Neuronal stem cell (in vitro differentiated cells): ENCODE measurements at regions not wholly inside any gene's neighbourhood (a gene's known extent, or its start where the extent isn't known, plus 50 kb on each side); places are given as distances from the start of the nearest gene placed in this dataset.

Source experiments
- DNase-seq: peaks from one replicate; pipeline ENCODE4 v3.0.0-alpha.2; 2013; ENCODE audit warnings: low spot score
- H2AFZ ChIP-seq: one replicate; pipeline ENCODE4 v1.6.1; 2013; ENCODE audit warnings: mild to moderate bottlenecking, low read length, inconsistent platforms
- H2AK5ac ChIP-seq: 2 replicates; pipeline ENCODE4 v1.6.1; 2013; ENCODE audit warnings: low read depth, mild to moderate bottlenecking, inconsistent platforms, low read length, moderate library complexity, mixed read lengths
- H2BK120ac ChIP-seq: 2 replicates; pipeline ENCODE4 v1.6.1; 2013; ENCODE audit warnings: low read depth, mild to moderate bottlenecking, inconsistent platforms, low read length, moderate library complexity, mixed read lengths
- H2BK12ac ChIP-seq: one replicate; pipeline ENCODE4 v1.6.1; 2013; ENCODE audit warnings: low read length, inconsistent platforms
- H2BK15ac ChIP-seq: 2 replicates; pipeline ENCODE4 v1.6.1; 2013; ENCODE audit warnings: mild to moderate bottlenecking, low read length, inconsistent platforms, mixed read lengths
- H2BK5ac ChIP-seq: one replicate; pipeline ENCODE4 v1.6.1; 2013; ENCODE audit warnings: inconsistent platforms, mild to moderate bottlenecking, low read length, moderate library complexity
- H3K14ac ChIP-seq: one replicate; pipeline ENCODE4 v1.6.1; 2013; ENCODE audit warnings: low read length, inconsistent platforms
- H3K18ac ChIP-seq: 2 replicates; pipeline ENCODE4 v1.6.1; 2013; ENCODE audit warnings: low read length, inconsistent platforms
- H3K23ac ChIP-seq: 2 replicates; pipeline ENCODE4 v1.6.1; 2013; ENCODE audit warnings: low read depth, mild to moderate bottlenecking, mixed read lengths, low read length, inconsistent platforms; ENCODE audit not compliant: poor library complexity
- H3K27ac ChIP-seq: replicated peaks from 3 replicates; pipeline ENCODE4 v1.5.1; 2013; ENCODE audit warnings: low read length, inconsistent platforms
- H3K27me3 ChIP-seq, 3 experiments: 2 replicates each; pipeline ENCODE4 v1.6.1; 2013; ENCODE audit warnings: low read length in 3 of 3, mild to moderate bottlenecking in 2 of 3, inconsistent platforms in 1 of 3, low read depth in 1 of 3, mixed read lengths in 1 of 3, moderate library complexity in 1 of 3; ENCODE audit not compliant: control insufficient read depth in 3 of 3, insufficient read depth in 3 of 3
- H3K36me3 ChIP-seq, 2 donors: replicated peaks in 1 of 2; 2 replicates each; pipeline ENCODE4 v1.6.1; 2013; ENCODE audit warnings: low read length in 2 of 2; ENCODE audit not compliant: control insufficient read depth in 2 of 2, insufficient read depth in 2 of 2
- H3K4ac ChIP-seq: 2 replicates; pipeline ENCODE4 v1.6.1; 2013; ENCODE audit warnings: inconsistent platforms, mild to moderate bottlenecking, low read length, moderate library complexity
- H3K4me1 ChIP-seq, 2 donors: 1 replicate in 1 of 2; 2 replicates in 1 of 2; pipeline ENCODE4 v1.6.1; 2013; ENCODE audit warnings: low read length in 2 of 2, low read depth in 1 of 2; ENCODE audit not compliant: control insufficient read depth in 2 of 2, insufficient read depth in 1 of 2
- H3K4me2 ChIP-seq: one replicate; pipeline ENCODE4 v1.6.1; 2013; ENCODE audit warnings: mild to moderate bottlenecking, low read length, inconsistent platforms; ENCODE audit not compliant: insufficient read depth, poor library complexity, severe bottlenecking
- H3K4me3 ChIP-seq, 2 donors: 2 replicates each; pipeline ENCODE4 v1.5.1; 2013; ENCODE audit warnings: low read length in 2 of 2, mild to moderate bottlenecking in 2 of 2, inconsistent platforms in 1 of 2, moderate library complexity in 1 of 2
- H3K79me1 ChIP-seq: one replicate; pipeline ENCODE4 v1.6.1; 2013; ENCODE audit warnings: low read depth, mild to moderate bottlenecking, inconsistent platforms, low read length, moderate library complexity
- H3K9ac ChIP-seq: one replicate; pipeline ENCODE4 v1.6.1; 2013; ENCODE audit warnings: mild to moderate bottlenecking, low read depth, low read length, inconsistent platforms; ENCODE audit not compliant: poor library complexity
- H3K9me3 ChIP-seq, 2 donors: replicated peaks in 1 of 2; 2 replicates each; pipeline versions ENCODE3 to v1.6.1; 2013; ENCODE audit warnings: low read length in 2 of 2, mild to moderate bottlenecking in 2 of 2, inconsistent platforms in 1 of 2, low read depth in 1 of 2, mixed read lengths in 1 of 2, moderate library complexity in 1 of 2; ENCODE audit not compliant: control insufficient read depth in 2 of 2, insufficient read depth in 1 of 2
- H4K8ac ChIP-seq: one replicate; pipeline ENCODE4 v1.6.1; 2013; ENCODE audit warnings: low read depth, mild to moderate bottlenecking, inconsistent platforms, low read length, moderate library complexity
- H4K91ac ChIP-seq: one replicate; pipeline ENCODE4 v1.6.1; 2013; ENCODE audit warnings: low read length, low read depth, mild to moderate bottlenecking, inconsistent platforms; ENCODE audit not compliant: poor library complexity
- WGBS, 2 donors: extraction: QIAGEN DNeasy Blood & Tissue Kit; methylation state at CpG; one replicate each; pipeline ENCODE4 v1.1.7; 2013; ENCODE audit warnings: missing lambda C conversion rate in 2 of 2, mixed read lengths in 1 of 2; ENCODE audit not compliant: insufficient read length in 2 of 2, insufficient replicate concordance in 1 of 2; ENCODE audit errors: extremely low coverage in 2 of 2; 5-methylcytosine and 5-hydroxymethylcytosine counted together

DNA sequence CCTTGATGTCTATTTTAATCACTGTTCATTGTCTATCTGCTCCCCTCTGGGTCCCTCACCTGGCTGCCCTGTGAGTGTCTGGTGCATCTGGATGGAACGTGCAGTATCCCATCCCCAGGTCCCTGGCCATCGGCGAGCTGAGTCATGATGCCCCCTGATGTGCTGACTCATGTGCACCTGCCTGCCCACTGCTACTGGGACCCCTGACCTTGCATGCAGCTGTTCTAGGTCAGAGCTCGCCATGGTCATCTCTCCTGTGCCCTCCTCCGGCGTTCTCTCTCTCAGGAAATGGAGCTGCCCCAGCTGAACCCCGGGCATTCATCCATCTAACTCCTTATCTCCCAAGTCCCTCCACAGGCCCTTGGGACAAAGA lies 516.2 kb upstream of the HS6ST1 start:
- Histone ChIP-seq H3K9ac (no peak overlapping the region), H3K36me3 (no peaks in the 10 kb centered on the region), H2AK5ac (no peak overlapping the region), H3K4me2 (no peak overlapping the region), H3K27me3 (peaks cover 0 to 3% (median 0%) of the 10 kb centered on the region in 3 experiments), H2AFZ (no peak overlapping the region), H3K4ac (no peak overlapping the region), H3K9me3 (no peaks in the 10 kb centered on the region), H2BK12ac (no peak overlapping the region), H3K4me3 (no peak overlapping the region), H3K79me1 (no peaks in the 10 kb centered on the region), H3K4me1 (peaks cover 0 to 3% of the 10 kb centered on the region in 2 donors), H3K18ac (no peak overlapping the region), H2BK120ac (no peak overlapping the region), H2BK5ac (no peak overlapping the region), H3K27ac (no peak overlapping the region), H3K14ac (no peak overlapping the region), H2BK15ac (no peak overlapping the region), H4K91ac (no peak overlapping the region), H3K23ac (no peak overlapping the region), H4K8ac (no peak overlapping the region)
- DNase-seq = no peak
- no CpG with 5 or more reads among the region's 7 CpGs for WGBS, 2 donors

DNA sequence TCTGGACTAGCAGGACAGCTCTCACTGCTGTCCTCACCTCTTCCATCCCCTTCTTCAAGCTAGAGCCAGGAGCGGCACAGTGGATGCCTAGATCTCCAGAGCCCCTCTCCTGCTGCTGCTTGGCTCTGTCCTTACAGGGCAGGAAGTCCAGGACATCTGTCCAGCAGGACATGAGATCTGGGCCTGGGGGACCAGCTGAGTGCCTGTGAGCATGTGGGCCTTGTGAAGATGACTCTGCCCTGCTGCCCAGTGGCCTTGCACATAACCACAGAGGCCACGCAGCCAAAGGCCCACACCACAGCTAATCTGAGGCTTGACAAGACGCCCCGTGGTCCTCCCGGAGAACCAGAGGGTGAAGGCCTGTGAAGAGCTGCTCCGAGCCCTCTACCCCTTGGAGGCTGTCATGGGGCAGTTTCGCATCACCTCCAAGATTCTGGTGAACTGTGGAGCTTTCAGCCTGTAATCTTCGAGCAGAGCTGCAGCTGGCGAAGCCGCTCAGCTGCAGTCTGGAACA lies 516.7 kb upstream of the HS6ST1 start:
- no CpG with 5 or more reads among the region's 10 CpGs for WGBS, 2 donors
- peak overlapping the region; percentile 42 for H3K14ac ChIP-seq
- H3K23ac ChIP-seq = peak overlapping the region; percentile 6
- no peak overlapping the region for H2AFZ ChIP-seq
- no peak overlapping the region for H2BK120ac ChIP-seq
- DNase-seq = no peak
- H3K27me3 ChIP-seq = peaks cover 0 to 3% (median 0%) of the 10 kb centered on the region in 3 experiments
- no peaks in the 10 kb centered on the region for H3K9me3 ChIP-seq
- no peaks in the 10 kb centered on the region for H3K79me1 ChIP-seq
- H4K8ac ChIP-seq = no peak overlapping the region
- H3K27ac ChIP-seq = no peak overlapping the region
- H3K4me3 ChIP-seq = no peak overlapping the region
- H4K91ac ChIP-seq = no peak overlapping the region
- no peak overlapping the region for H3K4ac ChIP-seq
- peak overlapping the region; percentile 86 for H2BK15ac ChIP-seq
- no peak overlapping the region for H2BK12ac ChIP-seq
- no peak overlapping the region for H2BK5ac ChIP-seq
- peak overlapping the region; percentile 3 for H3K9ac ChIP-seq
- peak overlapping the region; percentile 52 for H3K18ac ChIP-seq
- H3K4me2 ChIP-seq = no peak overlapping the region
- H2AK5ac ChIP-seq = peak overlapping the region; percentile 50
- H3K36me3 ChIP-seq = no peaks in the 10 kb centered on the region
- peaks cover 0 to 3% of the 10 kb centered on the region in 2 donors for H3K4me1 ChIP-seq

- Histone ChIP-seq H4K8ac (no peak overlapping the region), H3K4me2 (no peak overlapping the region), H3K9ac (no peak overlapping the region), H2BK5ac (no peak overlapping the region), H4K91ac (no peak overlapping the region), H3K18ac (peak overlapping the region; percentile 13), H3K79me1 (no peaks in the 10 kb centered on the region), H3K9me3 (no peaks in the 10 kb centered on the region), H3K27me3 (peaks cover 0 to 3% (median 0%) of the 10 kb centered on the region in 3 experiments), H3K14ac (peak overlapping the region; percentile 42), H3K23ac (no peak overlapping the region), H3K36me3 (no peaks in the 10 kb centered on the region), H3K27ac (no peak overlapping the region), H2BK15ac (peak overlapping the region; percentile 31), H2BK12ac (no peak overlapping the region), H2BK120ac (no peak overlapping the region), H3K4me3 (no peak overlapping the region), H3K4ac (no peak overlapping the region), H3K4me1 (peaks cover 0 to 3% of the 10 kb centered on the region in 2 donors), H2AK5ac (no peak overlapping the region), H2AFZ (no peak overlapping the region)
- no peak for DNase-seq
- WGBS, 2 donors = no CpG with 5 or more reads among the region's 6 CpGs
Observed at GRCh38 chr2:128835974-128836373, 517.3 kb upstream of the HS6ST1 start.

DNA sequence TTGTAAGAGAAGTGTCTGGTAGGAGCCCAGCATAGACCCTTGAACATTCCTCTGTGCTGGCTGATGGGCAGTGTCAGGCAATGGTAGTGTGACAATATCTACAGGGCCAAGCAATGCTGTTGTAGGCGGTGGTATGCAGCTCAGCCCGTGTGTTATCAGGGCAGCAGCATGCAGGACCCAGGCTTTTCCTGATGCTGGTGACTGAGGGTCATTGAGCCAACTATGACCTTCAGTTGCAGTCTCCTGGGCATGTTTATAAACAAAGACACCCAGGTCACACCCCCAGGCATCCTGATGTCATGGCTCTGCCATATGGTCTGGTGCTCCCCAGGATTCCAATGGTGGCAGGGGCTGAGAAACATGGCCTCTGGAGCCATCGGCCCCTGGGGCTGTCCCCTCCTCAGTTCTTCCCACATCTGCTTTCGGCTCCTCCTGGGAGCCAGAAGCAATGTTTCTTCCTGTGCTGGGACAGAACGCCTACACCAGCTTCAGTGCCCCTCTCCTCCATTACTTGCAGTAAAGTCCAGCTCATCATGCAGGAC lies 518.0 kb upstream of the HS6ST1 start:
- Histone ChIP-seq H2AFZ (no peak overlapping the region), H3K27me3 (peaks cover 0 to 3% (median 0%) of the 10 kb centered on the region in 3 experiments), H3K27ac (no peak overlapping the region), H3K9me3 (no peaks in the 10 kb centered on the region), H4K8ac (no peak overlapping the region), H2BK15ac (no peak overlapping the region), H3K79me1 (no peaks in the 10 kb centered on the region), H3K23ac (no peak overlapping the region), H2BK120ac (no peak overlapping the region), H3K14ac (peak overlapping the region; percentile 49), H4K91ac (no peak overlapping the region), H3K4me2 (no peak overlapping the region), H3K18ac (no peak overlapping the region), H3K4me3 (no peak overlapping the region), H2AK5ac (no peak overlapping the region), H3K9ac (no peak overlapping the region), H2BK5ac (no peak overlapping the region), H3K36me3 (no peaks in the 10 kb centered on the region), H3K4ac (no peak overlapping the region), H3K4me1 (peaks cover 0 to 3% of the 10 kb centered on the region in 2 donors), H2BK12ac (no peak overlapping the region)
- DNase-seq = no peak
- WGBS, 2 donors = no CpG with 5 or more reads among the region's 5 CpGs
